ENCODE measurements at regions not wholly inside any gene's neighbourhood (a gene's known extent, or its start where the extent isn't known, plus 50 kb on each side); places are given as distances from the start of the nearest gene placed in this dataset.

- no peak for DNase-seq (ENCODE audit: low read depth)
Measured at GRCh38 chr6:91487696-91488392, 901.0 kb upstream of the MAP3K7 start.

DNA sequence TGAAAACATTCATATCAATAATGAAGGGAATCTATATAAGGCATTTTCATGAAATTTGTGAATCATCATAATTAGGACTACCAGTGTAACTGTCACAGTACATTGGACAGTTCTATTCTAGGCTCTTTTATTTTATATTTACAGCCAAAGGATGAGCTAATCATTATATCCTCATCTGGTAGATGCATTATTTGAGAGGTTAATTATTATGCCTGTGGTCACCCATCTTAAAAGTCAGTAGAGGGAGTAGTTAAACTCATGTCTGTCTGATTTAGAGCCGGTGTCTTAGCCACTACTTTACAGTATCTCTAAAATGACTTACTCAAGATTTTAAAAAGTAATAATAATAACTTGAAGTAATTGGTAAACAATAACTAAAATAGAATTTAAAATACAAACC, 899.3 kb upstream of the MAP3K7 start:
- DNase-seq (ENCODE audit: low read depth): no peak

DNA sequence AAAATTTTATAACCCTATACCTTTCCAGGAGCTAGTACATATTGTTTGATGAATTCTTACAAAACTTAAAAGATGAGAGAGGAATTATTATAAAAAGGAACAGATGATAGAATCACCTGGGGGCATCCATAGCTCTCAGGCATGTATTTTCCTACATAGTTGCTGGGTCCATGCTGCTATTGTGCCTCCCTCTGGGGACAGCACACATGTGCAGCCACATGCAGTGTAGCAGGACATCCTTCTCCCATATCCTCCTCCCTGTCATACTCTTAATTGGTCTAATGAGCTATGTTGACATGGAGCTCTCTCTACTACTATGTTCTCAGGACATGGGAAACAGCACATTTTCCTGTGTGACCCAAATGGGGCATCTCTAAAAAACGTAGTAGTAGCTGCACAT, 898.2 kb upstream of the MAP3K7 start:
- no peak for DNase-seq (ENCODE audit: low read depth)

DNA sequence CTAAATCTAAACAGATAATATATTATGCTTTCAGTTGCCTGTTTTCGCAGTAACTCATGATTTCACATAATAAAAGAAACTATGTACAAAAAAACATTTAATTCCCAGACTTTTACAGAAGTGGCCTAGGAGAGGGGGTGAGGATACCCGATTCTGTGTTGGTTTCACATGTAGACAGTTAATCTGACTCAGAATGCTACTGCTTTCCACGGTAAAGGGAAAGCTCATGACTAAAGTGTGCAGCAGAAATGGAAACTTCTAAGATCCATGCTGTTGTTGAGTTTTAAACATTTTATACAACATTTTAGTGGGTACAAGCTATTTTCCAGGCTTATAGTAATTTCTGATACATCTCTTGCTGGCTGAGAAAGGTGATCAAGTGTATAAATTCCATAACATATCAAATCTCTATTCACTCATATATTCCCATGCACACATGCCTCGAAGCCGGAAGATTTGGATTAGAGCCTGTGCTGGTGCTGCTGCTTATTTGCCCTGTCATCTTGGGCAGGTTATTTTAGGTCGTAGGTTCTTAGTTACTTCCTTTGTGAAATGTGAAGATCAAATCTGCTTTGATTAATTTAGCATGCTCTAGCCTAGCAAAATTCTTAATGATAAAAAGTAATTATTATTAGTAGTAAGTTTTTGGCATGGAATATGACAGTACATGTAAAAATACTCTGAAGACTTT, 896.7 kb upstream of the MAP3K7 start:
- no peak for DNase-seq (ENCODE audit: low read depth)

DNA sequence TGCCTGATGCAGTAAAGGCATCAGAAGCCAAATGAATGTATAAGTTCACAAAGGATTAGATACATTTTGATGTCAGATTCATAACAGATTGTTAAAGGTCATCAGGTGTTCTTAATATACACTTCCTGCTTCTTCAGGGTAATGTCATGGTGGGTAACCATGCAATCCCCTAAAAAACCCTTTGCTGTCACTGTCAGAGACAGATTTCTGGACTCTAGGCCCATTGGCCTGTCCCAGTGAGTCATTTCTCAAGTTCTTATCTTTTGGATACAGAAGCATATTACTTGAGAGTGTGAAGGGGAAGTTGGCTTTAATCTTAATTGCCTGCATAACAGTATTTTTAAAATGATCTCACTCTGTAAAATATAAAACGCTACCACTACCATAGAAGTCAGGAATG, 895.6 kb upstream of the MAP3K7 start:
- DNase-seq (ENCODE audit: low read depth): no peak

GRCh38 chr6:91480402-91480801, 893.5 kb upstream of the MAP3K7 start:
- DNase-seq (ENCODE audit: low read depth): no peak

GRCh38 chr6:91477688-91478087, 890.8 kb upstream of the MAP3K7 start:
- DNase-seq (ENCODE audit: low read depth): no peak

DNA sequence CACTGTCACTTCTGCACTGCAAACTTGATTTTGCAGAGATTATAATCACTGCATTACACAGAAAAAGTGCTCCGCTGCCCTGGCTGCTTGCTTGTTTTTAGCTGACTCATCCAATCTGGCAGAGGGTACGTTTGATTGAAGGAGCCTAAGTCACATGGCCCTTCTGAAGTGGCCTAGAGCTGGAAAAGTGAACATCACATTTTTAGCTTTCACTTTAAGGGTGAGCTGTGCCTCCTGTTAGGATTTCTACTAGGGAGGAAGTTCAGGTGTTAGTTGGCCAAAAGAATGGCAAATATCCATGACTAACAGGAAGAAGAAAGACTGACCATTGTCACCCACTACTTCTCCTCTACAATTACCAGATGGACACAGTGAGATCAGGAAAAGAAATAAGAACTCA, 889.1 kb upstream of the MAP3K7 start:
- DNase-seq (ENCODE audit: low read depth): peak; percentile 79

- no peak for DNase-seq (ENCODE audit: low read depth)
Measured at GRCh38 chr6:91465393-91465792, 878.5 kb upstream of the MAP3K7 start.

DNA sequence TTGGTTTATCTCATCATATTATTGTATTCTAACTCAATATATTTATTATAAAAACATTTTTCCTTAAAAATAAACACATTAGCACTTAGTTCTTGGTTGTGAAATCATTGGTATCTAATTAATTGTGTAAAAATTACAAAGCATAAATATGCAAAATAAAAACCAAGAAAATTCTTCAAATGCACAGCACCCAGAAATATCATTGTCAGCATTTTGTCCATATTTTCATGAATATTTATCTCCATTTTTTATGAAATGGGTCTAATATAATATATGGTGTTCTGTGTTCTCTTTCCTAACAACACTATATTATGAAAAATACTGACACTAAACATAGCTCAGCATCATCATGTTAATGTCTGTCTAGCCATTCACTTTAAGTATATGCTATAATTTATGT, 877.8 kb upstream of the MAP3K7 start:
- no peak for DNase-seq (ENCODE audit: low read depth)

GRCh38 chr6:91464201-91464600, 877.3 kb upstream of the MAP3K7 start:
- no peak for DNase-seq (ENCODE audit: low read depth)

DNA sequence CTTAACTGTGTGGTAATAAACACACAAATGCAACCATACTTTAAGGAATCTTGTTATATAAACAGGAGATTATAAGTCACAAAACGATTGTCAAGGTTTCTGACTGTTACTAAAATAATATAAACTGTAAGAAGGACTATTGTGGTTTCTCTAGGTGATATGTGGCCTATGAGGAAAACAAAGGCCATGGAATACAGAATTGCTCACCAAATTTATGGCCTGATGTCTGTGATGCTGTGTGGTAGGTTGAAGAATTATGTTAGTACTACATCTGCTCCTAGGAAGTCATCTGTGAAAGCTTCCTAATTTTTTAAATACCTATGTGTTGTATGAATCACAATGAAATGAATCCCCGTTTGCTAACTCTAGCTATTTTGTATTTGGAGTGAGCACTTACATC, 875.4 kb upstream of the MAP3K7 start:
- DNase-seq (ENCODE audit: low read depth): peak; percentile 5

DNA sequence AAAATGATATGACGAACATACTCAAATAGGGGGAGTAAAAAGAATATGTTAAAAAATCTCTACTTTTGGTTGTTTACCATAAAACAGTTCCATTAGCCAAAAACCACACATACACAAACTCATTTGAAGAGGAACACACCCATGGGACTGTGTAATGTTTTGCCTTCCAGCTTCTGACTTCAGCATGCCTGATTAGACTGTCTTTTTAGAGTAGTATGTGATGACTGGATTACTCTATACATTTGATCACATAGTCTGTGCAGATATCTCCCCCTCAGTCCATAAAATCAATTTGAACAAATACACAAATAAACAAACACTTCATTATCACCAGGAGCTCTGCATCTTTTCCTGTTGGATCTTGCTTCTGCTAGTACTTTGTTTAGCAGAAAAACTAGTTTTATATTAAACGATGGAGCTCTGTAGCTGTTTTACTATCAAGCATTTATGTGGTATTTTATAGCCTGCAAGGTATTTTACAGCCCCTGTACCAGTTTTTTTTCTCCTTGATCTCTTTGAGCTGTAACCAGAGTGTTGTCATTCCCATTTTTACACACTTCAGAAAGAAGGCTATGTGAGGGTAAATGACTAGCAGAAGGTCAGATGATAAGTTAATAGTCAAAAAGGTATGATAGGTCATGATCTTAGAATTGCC, 866.5 kb upstream of the MAP3K7 start:
- no peak for DNase-seq (ENCODE audit: low read depth)

DNA sequence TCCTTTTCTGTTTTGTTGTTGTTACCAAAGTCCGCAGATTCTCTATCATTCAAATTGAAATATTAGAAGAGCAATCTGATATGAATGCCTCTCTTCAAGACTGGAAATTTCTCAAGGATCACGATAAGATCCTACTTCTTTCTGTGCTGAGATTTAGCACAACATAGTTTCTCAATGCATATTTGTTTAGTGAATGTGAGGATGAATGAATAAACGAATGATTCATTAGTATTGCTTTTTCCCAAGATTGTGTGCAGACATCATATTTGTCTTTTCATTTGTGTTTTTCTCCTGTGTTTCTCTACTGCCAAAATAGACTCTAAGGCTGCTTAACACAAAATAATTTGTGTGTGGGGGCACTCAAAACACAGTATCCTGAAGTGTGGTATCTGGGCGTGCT, 862.7 kb upstream of the MAP3K7 start:
- DNase-seq (ENCODE audit: low read depth): no peak

DNA sequence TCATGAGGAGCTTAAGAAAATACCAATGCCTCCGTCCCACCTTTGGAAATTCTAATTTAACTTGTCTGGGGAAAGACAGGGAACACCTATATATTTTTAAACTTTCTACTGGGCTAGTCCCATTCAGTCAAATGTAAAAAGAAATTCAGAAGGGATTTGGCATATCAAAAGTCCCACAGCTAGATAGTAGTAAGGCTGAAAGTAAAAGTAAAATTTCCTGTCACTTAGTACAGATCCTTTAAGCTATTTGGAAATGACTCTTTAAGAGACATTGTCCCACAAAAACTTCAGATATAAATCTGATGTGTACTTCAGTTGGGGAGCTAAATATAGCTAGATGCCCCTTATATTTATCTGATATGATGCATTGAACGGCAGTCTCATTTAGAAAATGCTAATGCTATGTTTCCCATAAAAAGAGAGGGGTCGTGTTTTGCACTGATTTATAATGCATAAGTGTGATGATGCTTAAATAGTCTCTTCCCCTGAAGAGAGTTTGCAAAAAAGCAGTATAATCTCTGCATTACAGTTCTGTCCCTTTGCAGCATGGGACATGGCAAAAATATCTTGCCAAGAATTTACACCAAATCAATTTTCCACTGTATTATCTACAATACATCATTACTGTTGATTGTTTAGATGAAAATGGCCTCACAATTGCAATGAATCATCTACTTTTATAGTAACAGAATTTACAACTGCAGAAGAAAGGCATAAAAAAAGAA, 860.8 kb upstream of the MAP3K7 start:
- DNase-seq (ENCODE audit: low read depth): no peak

GRCh38 chr6:91447081-91447480, 860.2 kb upstream of the MAP3K7 start:
- no peak for DNase-seq (ENCODE audit: low read depth)

DNA sequence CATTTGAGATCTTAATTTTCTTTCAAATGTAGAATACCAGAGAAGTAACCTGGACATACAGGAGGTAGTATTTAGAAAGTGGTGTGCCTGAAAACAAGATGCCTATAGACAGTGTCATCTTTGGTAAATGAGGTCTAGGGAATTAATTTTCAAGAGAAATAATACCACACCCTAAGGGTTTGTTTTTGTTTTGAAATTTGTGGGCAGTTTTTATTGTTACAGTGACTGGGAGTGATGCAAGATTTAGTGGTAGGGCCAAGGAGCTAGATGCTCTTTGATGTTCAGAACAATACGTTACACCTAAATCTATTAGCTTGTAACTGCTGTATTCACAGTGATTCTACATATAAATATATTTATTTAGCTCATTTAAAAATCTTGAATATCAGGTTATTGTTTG, 856.5 kb upstream of the MAP3K7 start:
- no peak for DNase-seq (ENCODE audit: low read depth)

DNA sequence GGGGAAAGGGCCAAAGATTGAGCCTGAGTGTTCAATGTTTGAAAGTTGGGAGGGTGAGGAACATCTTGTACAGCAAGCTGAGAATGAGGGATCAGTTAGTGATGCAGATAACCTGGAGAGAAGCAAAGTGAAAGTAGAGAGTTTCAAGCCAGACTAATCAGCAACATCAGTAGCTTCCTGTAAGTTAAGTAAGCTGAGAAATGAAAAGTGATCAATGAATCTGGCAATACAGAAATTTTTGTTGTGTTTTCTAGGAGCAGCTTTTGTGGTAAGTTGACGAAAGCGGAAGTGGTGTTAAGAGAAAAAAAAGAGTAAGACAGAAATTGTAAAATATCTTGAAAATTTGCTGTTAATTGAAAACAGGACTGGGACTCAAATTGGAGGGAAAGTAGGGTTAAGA, 855.5 kb upstream of the MAP3K7 start:
- DNase-seq (ENCODE audit: low read depth): no peak

DNA sequence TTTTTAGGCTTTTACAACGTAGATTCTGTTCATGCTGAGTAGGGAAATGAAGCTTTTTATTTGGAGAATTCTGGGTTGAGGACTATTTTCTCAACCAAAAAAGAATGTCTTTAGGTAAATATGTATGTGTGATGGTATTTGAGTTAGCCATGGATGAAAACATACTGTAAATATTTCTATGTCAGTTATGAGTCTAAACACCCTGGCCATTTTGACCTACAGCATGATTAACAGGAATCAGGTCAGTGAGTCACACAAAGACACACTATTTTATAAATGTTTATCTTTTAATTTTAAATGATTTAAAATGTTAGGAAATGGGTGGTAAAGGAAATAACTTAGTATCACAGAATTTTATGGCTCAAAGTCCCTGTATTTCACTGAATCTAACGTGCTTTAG, 851.7 kb upstream of the MAP3K7 start:
- DNase-seq (ENCODE audit: low read depth): no peak

DNA sequence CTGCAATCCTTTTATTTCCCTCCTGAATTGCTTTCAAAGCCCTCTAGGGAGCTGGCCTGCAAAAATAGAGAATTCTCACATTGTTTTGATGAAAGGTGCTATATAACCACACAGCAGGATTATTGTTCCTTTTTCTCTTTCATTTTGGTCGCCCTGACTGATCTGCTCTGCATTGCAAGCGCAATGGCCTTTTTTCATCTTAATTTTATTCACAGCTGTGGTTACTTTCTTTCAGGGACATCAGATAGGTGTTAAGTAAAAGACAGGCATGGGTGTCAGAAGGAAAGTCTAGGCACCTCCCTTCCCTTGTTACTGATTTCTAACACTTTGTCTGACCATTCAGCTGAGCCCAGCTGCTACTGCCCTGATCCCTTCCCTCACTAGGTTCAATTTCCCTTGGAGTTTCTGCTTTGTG, 850.5 kb upstream of the MAP3K7 start:
- DNase-seq (ENCODE audit: low read depth): no peak

- no peak for DNase-seq (ENCODE audit: low read depth)
Measured at GRCh38 chr6:91436448-91436847, 849.6 kb upstream of the MAP3K7 start.

- peak; percentile 49 for DNase-seq (ENCODE audit: low read depth)
Measured at GRCh38 chr6:91435630-91436029, 848.8 kb upstream of the MAP3K7 start.

All from HT1080 (cell line).